Dermis blood vessel endothelial cell (primary cell): ENCODE measurements at regions not wholly inside any gene's neighbourhood (a gene's known extent, or its start where the extent isn't known, plus 50 kb on each side); places are given as distances from the start of the nearest gene placed in this dataset.

ENCODE experiments used
- DNase-seq: peaks from one replicate; pipeline ENCODE4 v3.0.0; 2010

DNA sequence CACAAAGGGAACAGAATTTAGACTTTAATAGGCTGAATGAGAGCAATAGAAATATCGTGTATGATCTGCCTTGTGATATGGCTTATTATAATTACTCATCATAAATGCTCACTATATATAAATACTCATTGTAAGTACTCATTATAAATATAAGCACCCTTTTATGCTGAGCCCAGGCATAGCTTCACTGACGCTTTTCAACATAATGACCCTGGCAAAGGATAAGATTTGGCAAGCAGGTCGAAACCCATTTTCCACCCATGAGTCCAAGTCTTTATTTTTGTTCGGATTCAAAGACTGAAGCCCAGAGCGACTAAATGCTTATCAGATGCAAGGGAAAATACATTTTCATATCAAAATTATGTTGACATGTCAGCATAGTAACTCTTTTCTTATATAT lies 500.4 kb downstream of the SLC4A3 start:
- DNase-seq: no peak

DNA sequence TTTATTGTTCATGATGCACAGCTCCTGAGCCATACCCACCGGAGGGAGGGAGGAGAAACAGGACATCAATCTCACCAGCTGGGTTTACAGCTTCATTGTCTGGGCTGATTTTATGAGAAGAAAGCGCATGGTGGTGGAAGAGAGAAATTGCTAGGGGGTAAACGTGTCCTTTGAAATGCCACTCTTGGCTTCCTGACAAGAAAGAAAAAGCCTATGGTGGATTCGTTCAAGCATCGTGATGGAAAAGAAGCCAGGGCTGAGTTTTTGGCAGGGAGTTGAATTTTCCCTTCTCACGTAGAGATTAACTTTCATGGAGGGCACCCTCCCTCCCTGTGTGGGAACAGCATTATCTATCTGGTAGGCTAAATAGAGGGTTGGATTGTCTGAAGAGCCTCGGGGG lies 502.0 kb downstream of the SLC4A3 start:
- no peak for DNase-seq

DNA sequence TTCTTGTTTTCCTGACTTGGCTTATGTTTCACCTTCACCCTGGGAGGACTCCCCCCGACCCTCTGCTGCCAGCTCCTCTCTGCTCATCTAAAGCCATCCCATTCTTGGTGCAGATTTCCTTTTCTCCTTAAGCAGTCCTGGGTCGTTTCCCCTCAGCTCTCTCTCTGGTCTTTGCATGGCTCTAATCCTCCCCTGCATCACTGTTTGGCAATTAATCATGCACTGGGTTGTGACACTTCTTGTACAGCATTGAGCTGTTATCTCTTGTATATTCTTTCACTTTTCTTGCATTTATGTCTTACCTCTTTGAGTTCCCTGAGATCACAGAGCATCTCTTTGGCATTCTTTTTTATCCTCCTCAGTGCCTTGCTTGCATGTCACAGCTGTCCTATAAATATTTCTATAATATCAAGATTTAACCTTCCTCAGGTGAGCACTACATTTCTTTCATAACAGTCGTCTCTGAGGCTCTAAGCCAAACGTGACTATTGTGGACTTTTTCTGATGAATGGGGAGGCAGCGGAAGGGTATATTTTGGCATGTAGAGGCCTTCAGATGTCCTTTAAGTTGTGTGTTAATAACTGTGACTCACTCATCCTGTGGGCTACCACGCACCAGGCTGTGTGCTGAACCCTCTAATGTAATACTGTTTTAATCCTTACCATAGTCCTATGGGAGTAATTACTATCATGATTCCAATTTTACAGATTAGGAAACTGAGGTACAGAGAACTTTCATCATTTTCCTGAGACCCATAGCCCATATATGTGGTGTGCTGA lies 507.5 kb downstream of the SLC4A3 start:
- DNase-seq: no peak

DNA sequence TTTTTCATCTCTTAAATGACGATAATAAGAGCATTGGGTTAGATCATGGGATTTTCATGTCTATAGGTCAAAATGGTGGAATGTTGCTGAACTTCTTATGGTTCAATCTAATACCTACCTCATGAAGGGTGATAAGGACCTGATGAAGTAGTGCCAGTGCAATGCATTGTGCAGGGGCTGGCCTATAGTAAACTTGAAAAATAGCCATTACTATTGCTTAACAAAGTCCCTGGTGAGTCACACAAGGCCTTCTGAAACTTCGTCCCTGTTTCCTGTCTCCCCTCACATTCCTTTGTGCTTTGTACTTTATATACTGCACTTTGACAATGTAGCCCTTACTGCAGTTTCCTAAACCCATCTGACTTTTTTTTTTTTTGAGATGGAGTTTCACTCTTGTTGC lies 515.9 kb downstream of the SLC4A3 start:
- no peak for DNase-seq

DNA sequence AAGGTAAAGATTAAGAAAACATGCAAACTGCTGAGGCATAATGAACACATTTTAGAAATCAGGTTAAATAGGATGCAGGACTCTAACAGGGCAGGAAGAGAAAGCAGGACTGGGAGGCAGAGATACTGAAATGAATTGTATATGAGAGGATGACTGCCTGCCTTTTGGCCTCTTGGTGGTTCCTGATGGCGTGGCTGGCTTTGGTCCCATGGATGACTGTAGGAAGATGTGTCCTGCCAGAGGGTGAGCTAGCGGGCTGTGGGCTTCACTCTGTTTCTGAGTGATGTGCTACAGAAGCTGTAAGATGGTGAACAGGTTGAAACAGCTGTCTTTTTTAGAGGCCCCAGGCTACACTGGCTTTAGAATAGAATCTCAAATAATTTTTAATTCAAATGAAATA lies 517.0 kb downstream of the SLC4A3 start:
- no peak for DNase-seq

DNA sequence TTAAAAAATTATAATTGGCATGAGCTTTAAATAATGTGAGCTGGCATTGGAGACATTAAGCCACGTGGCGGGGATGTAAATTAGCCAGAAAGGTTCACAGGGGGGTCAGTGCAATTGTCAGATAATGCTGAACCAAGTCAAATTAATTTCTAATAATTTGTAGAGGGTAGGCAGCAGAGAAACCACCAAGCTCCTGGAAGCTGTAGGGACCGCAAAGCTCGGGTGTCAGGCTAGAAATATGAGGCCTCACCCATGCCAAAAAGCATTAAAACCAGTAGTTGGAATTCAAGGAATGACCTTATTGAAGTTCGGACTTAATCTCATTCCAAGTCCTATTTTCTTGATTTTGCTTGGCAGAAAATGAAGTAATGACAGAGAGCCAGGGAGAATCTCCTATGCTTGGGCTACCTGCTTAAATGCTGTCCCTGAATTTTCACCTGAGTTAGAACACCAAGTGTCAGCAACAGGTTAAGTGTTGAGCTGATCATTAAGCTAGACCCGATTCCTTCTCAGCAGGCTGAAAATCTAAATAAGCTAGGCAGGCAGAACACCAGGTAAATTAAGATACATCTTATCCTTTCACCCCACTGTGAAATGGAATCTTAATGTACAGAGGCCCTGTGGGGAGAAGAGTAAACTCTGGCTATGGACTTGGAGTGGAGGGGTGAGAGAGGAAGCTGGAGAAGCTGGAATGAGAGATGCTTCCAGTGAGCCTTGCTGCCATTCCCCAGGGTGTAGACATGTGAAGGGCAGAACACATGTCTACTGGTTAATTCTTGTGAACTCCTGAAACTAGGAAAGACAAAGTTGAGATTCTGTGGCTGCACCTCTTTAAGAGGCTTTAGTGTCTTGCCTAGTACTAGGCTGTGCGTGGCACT lies 520.0 kb downstream of the SLC4A3 start:
- DNase-seq: no peak

DNA sequence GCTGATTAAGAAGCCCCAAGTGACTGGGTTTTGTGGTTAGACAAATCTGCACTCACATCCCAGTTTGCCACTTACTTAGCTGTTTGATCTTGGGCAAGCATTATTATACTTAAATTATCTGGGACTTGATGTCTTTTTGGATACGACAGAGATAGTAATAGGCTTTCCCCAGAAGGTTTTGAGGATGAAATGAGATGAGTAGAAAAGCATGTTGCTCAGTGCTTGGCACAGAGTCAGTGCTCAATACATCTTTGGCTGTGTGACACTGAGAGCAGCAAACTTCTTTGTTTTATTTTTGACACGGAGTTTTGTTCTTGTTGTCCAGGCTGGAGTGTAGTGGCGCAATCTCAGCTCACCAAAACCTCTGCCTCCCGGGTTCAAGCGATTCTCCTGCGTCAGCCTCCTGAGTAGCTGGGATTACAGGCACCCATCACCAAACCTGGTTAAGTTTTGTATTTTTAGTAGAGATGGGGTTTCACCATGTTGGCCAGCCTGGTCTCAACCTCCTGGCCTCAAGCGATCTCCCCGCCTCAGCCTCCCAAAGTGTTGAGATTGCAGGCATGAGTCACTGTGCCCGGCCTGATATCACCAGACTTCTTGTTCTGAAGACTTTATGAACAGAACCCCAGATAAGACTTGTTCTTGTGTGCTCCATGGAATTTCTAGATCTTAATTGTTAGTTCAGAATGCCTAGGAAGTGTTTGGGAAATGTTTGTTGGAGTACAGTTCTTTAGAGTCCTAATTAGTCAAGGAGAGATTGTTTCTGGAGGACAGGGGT lies 521.2 kb downstream of the SLC4A3 start:
- DNase-seq: no peak

DNA sequence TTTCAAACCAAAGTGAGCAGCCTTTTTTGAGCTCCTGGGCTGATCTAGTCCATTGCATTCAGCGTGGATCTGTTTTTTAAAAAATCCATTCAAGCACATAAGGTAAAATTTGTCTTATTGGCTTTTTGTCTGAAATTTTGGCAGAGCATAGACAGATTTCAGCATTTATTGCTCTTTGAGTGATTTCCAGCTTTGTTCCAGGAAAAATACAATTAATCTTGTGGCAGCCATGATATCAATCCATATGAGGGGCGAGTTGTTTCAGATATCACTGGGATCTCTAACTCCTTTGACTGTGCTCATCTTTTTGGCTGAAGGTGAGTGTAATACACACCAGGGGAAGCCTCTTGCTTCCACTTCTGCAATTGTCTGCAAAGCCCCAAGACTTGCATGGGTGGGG lies 523.9 kb downstream of the SLC4A3 start:
- no peak for DNase-seq

DNA sequence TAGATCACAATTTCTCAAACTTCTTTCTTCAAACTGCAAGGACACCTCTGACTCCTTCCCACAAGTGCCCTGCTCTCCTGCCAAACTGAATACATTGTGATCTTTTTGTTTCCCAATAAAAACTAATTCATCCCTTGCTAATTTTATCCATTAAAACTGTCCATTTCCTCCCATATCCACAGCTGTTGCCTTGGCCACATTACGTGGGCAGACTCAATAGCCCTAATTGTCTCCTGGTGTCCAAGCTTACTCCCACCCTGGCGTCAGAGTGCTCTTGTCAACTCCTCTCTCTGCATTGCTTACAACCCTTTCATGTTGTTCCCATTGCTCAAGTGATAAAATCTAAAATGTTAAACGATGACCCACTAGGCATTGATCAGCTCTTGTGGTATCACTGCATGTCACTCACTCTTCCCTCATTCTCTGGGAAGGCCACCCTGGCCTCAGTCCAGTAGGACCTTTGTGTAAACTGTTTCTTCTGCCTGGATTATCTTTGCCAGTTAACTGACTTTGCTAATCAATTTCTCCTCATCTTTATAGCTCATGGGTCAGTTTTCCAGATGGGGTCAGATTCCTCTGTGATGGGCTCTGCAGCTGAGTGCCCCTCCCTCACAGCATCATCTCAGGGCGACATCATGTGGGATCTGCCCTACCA lies 525.0 kb downstream of the SLC4A3 start:
- no peak for DNase-seq

DNA sequence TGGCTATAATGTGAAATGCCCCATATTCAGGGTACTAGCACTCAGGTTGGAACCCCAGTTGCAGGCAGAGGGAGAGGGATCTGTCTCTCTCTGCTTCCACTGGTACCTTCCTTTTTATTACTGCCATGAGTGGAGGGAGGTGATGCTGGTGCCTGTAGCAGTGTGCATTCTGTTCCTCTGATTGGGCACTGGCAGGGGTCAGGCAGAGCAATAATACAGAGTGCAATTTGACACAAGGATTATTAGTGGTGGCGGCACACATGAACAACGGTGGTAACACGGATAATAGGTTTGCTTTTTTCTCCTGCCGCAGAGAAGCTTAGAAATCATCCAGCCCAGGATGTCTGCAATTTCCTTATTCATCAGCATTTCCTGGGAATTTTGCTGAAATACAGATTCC lies 525.7 kb downstream of the SLC4A3 start:
- no peak for DNase-seq

DNA sequence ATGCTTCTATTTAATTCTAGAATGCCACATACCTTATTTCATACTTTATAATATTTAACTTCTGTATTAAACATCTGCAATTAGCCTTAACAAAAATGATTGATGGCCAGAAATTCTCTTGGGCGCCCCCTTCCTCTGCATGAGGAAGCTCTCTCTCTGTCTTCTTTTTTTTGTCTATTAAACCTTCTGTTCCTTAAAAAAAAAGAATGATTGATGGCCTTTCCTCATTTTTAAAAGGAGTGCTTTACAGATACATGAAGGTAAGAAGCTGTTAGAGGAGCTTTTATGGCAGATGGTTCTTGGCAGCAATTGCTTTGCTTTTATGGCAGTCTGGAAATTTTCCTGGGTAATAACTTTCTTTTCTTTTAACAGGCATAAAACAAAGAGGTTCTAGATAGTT lies 526.9 kb downstream of the SLC4A3 start:
- no peak for DNase-seq

DNA sequence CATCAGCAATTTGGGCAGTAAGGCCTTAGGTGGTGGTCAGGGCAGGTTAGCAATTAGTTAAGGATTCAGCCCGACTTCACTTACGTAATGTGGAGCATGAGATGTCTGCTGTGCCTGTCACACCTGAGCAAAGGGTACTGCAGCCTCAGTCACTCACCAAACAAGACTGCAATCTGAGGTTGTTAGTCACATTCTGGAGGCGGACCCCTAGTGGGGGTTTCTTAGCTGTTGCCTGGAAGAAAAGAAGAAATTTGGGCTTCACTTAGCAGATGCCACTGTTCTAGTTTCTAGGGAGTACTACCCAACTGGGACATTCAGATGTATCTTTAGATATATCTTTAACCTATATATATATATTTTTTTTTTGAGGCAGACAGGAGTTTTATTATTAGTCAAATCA lies 529.9 kb downstream of the SLC4A3 start:
- DNase-seq: no peak

DNA sequence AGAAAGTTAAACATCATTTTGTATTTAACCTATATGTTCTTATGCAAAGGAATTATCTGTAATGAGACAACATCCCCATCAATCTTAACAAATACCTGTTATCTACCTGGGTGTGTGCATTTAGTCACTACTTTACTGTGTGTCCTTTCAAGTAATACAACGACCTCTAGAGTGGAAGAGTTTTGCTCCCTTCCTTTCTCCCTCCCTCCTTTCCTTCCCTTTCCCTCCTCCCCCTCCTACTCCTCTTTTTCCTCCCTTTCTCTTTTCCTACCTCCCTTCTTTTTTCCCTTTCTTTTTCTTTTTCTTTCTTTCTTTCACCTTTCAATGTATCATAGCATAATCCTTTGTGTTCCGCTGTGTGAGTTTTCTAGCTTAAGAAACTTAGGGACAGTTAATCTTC lies 532.3 kb downstream of the SLC4A3 start:
- DNase-seq: no peak

DNA sequence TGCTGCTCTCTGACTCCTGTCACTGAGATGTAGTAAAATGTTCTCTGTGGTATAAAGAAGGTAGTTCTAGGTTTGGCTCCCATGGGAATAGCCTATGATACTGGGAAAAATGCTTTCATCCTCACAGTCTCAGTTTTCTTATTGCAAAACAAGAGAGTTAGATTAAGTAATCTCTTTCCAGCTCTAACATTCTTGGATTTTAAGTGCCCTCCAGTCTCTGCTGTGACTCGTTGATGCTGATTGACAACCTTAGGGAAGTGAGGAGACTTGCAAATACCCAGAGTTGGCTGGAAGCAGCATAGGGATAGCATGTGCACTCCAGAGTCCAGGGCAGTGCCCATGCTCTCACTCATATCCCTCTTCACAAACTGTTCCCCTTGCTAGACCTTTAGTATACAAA lies 534.9 kb downstream of the SLC4A3 start:
- no peak for DNase-seq

DNA sequence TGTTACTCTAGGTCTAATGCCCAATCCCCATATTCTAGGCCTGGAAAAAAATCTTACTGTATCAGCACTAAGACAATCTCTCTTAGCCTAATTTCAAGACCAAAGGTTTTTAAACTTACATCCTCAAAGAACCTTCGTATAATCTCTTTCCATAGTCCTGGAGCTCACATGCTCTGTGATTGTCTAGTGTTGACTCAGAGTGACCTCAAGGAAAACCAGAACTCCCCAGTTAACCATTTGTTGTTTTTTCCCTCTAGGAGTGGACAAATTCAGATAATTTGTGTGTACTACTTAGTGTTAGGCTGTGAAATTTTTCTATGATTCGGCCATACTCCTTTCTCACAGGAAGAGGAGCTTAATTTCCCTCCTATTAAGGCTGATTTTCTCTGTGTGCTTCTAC lies 536.1 kb downstream of the SLC4A3 start:
- DNase-seq: no peak

DNA sequence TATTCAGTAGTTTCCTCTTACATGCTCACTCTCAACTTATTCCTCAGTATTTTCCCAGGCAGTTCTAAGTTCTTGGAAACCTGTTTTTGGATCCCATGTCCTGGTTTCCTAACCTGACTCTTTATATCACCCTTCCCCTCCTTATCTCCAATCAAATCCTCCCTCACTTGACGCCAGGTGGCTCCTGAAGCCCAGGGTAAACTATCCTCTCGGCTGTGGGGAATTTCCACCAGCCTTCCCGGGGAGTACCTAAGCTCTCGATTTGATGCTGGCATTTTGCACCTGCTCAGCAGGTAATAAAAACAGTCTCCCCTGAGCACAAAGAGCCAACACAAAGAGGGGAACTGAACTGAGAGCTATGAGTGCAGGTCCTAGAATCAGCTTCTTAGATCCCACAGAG lies 538.0 kb downstream of the SLC4A3 start:
- DNase-seq: no peak

DNA sequence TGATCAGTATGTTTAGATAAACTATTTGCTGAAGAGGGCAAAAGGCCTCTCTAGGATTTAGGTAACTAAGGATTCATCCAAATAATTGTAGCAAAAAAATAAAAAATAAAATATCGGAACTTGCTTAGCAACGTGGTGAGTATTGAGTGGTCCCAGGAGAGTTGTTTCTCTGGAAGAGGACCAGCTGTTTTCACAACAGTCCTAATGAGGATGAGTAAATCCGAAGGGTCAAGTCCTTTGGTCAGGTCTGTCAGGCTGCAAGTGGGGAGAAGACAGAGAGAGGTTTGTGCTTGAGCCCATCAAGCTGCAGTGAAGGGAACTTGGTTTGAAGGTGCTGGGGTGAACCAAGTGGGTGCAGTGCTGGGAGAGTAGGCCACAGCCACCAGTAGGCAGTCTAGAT lies 539.2 kb downstream of the SLC4A3 start:
- DNase-seq: no peak

DNA sequence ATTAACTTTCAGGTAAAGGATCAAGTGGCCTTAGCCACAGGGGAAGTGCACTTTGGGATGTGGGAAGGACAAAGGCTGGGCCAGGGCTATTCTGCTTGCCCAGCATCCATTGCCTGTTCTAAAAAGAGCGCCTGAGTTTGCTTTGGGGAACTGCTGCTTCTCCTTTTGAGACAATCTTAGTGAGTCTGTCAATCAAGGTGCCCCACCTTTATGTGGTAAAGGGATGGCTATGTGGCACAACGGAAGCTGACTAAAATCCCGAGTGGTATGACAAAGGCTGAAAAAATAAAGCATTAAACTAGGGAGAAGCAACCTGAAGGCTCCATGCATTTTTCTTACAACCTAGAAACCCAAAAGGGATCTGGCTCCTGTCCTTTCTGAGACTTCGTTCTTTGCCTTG lies 540.5 kb downstream of the SLC4A3 start:
- no peak for DNase-seq

DNA sequence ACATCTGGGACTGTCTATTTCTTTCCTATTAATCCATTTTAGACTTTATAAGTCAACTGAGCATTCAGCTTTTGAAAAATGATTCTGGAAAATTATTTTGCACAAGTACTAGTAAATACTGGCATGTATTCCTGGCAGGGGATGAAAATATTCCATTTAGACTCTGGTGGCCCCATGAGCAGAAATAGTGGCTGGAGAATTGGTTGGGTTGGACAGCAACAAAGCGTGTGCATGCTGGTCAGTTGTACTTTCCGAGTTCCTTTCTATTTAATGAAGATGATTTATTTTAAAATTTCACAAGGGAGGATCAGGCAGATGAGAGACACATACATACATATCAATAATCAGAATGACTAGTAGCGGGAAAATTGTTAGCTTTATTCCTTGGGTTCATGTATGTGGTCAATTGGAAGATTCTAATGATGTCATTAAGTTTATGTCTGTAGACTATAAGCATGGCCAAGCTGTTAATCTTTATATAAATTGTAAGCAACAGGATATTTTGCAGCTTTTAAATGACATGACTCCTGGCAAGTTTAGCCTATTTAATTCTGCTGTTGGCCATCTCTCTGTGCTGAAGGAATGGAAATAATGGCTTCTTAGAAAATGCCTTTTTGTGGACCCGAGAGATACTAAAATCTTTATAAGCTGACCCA lies 541.6 kb downstream of the SLC4A3 start:
- DNase-seq: no peak

DNA sequence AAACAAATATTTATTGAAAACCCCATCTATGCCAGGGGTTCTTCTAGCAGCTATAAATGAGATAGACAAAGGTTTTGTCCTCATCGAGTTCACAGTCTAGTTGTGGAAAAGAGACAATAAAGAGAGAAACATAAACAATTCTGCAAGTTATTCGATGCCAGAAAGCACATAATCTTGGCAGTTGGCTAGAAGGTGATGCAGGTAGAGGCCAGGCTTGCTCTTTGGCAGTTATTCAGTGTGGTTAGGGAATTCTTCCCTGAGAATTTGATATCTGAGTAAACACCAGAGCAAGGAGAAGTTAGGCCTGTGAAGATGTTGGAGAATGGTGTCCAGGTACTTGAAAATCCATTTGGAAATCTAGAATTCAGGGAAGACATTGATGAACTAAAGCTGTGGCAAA lies 547.4 kb downstream of the SLC4A3 start:
- no peak for DNase-seq

DNA sequence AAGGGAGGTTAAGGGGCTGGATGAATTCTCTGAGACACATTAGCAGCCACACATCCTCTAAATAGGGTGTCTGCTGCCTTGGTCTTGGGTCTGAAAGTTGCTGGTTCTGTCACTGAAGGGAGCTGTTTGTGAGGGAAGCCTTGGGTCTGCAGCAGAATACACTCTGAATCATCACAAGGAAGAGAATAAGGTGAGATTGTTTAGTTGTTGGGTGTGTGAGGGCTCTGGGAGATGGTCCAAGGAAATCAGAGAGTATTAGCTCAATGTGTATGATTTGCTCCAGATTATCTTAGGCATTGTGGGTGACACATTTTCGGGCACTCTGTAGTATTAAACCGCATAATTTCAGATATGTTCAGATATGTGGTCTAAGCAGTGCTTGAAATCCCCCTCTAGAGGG lies 548.5 kb downstream of the SLC4A3 start:
- DNase-seq: no peak

DNA sequence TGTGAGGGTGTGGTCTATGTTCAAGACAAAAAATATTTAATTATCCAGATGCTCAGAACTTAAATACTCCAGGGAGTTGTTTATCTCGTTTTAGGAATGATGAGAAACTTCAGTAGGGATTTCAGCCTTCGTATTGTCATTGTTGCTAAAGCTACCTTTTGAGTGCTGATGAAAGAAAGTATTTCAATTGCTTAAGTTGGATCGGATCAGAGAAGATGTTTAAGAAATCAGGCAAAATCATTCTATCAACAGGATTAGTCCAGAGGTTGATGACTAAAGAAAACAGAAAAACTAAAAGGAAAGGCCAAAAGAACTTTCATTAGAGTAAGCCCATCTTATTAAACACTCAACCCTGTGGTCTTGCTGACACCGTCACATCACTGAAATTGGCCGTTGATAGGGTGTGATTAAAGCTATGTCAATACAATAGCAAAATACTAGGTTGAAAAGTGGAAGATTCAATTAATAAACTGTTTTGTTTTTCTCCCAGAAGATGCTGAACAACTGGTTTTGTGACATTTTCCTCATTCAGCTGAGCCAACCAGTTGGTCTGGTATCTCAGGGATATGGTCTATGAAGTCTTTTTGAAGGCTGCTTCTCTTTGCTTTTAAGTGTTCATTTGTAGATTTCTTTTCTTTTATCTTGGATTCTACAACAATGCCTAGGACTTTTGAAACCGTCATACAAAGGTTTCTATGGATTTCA lies 551.7 kb downstream of the SLC4A3 start:
- no peak for DNase-seq
